ENCODE measurements at regions not wholly inside any gene's neighbourhood (a gene's known extent, or its start where the extent isn't known, plus 50 kb on each side); places are given as distances from the start of the nearest gene placed in this dataset.

- no peak for TF ChIP-seq CHD7 (IDR thresholded peaks at IDR 0.05; ENCODE audit: insufficient replicate concordance, low read length)
These were observed 1258.6 kb downstream of the OLFM4 start (continued) for GRCh38 chr13:54287062-54287764.

Measured in H1 (cell line).